ENCODE measurements at regions not wholly inside any gene's neighbourhood (a gene's known extent, or its start where the extent isn't known, plus 50 kb on each side); places are given as distances from the start of the nearest gene placed in this dataset.

DNA sequence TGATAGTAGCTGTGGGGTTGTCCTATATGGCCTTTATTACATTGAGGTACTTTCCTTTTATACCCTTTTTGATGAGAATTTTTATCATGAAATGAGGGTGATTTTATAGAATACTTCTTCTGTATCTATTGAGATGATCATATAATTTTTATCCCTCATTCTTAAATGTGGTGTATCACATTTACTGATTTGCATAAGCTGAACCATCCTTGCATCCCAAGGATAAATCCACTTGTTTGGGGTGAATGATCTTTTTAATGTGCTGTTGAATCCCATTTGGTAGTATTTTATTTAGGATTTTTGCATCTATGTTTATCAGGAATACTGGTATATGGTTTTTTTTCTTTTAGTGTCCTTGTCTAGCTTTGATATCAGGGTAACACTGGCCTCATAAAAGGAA lies 84.5 kb upstream of the IL6 start:
- H3K4me3 ChIP-seq: no peak overlapping the region
- H3K27me3 ChIP-seq: no peaks in the 10 kb centered on the region
- DNase-seq (ENCODE audit: low read depth in 1 of 2, low spot score in 1 of 2): no peak
- H3K9me3 ChIP-seq (ENCODE audit: low read depth): no peaks in the 10 kb centered on the region
- no peaks in the 10 kb centered on the region for H3K4me1 ChIP-seq (ENCODE audit: low read depth)
- H3K36me3 ChIP-seq: no peaks in the 10 kb centered on the region
- no peak overlapping the region for H3K27ac ChIP-seq
- TF ChIP-seq, protein P1, sequence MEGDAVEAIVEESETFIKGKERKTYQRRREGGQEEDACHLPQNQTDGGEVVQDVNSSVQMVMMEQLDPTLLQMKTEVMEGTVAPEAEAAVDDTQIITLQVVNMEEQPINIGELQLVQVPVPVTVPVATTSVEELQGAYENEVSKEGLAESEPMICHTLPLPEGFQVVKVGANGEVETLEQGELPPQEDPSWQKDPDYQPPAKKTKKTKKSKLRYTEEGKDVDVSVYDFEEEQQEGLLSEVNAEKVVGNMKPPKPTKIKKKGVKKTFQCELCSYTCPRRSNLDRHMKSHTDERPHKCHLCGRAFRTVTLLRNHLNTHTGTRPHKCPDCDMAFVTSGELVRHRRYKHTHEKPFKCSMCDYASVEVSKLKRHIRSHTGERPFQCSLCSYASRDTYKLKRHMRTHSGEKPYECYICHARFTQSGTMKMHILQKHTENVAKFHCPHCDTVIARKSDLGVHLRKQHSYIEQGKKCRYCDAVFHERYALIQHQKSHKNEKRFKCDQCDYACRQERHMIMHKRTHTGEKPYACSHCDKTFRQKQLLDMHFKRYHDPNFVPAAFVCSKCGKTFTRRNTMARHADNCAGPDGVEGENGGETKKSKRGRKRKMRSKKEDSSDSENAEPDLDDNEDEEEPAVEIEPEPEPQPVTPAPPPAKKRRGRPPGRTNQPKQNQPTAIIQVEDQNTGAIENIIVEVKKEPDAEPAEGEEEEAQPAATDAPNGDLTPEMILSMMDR (IDR thresholded peaks at IDR 0.05; ENCODE audit: low read depth, low read length): no peak

DNA sequence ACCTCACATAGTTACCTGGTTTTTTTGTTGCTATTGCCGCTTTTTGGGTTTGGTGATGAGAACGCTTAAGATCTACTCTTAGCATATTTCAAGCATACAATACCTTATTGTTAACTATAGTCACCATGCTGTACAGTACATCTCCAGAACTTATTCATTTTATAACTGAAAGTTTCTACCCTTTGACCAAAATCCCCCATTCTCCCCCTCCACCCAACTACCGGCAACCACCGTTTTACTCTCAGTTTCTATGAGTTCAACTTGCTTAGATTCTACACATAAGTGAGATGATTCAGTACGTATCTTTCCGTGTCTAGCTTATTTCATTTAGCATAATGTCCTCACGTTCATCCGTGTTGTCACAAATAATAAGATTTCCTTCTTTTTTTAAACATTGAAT lies 86.7 kb upstream of the IL6 start:
- Histone ChIP-seq H3K27ac (no peak overlapping the region), H3K4me1 (ENCODE audit: low read depth) (no peaks in the 10 kb centered on the region), H3K4me3 (no peak overlapping the region), H3K9me3 (ENCODE audit: low read depth) (no peaks in the 10 kb centered on the region), H3K36me3 (no peaks in the 10 kb centered on the region), H3K27me3 (no peaks in the 10 kb centered on the region)
- TF ChIP-seq, protein P1 (IDR thresholded peaks at IDR 0.05; ENCODE audit: low read depth, low read length): no peak
- no peak for DNase-seq (ENCODE audit: low read depth in 1 of 2, low spot score in 1 of 2)

DNA sequence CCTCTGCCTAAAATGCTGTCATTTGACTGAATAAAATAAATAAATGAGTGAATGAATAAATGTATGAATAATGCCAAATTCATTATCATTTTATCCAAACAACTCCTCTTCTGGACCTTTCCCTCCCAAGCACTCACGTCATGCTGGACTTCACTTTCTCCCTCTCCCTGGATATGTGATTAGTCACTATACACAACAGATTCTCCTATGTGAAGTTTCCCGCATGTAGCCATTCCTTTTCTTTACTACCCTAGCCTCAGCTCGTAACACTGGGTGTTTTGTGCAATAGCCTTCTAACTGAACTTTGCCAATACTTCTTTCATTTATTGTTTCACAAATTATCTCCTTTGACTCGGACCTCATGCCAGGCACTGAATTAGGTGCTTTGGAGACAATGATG lies 87.6 kb upstream of the IL6 start:
- no peaks in the 10 kb centered on the region for H3K27me3 ChIP-seq
- no peak overlapping the region for H3K27ac ChIP-seq
- TF ChIP-seq, protein P1 (IDR thresholded peaks at IDR 0.05; ENCODE audit: low read depth, low read length): no peak
- H3K4me3 ChIP-seq: no peak overlapping the region
- H3K36me3 ChIP-seq: no peaks in the 10 kb centered on the region
- peak in 1 of 2 donors; percentile 65 for DNase-seq (ENCODE audit: low read depth in 1 of 2, low spot score in 1 of 2)
- H3K9me3 ChIP-seq (ENCODE audit: low read depth): no peaks in the 10 kb centered on the region
- no peaks in the 10 kb centered on the region for H3K4me1 ChIP-seq (ENCODE audit: low read depth)

DNA sequence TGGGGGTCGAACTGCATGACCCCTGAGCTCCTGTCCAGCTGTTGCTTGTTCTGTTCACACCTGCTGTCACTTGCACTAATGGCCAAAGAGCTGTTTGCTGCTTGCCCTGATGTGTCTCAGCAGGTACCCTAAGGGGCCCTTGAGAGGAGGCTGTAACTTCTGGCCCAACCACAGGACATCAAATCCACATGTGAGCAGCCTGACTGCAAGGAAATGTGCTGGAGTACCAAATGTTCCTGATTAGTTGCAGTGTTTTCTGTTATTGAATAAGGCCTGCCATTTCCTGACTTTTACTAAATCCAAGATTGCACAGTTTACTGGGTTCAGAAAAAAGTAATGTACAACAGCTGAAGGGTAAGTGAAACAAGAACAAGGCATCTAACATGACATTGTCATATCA lies 91.7 kb upstream of the IL6 start:
- Histone ChIP-seq H3K4me3 (no peak overlapping the region), H3K27me3 (no peaks in the 10 kb centered on the region), H3K27ac (no peak overlapping the region), H3K4me1 (ENCODE audit: low read depth) (no peaks in the 10 kb centered on the region), H3K9me3 (ENCODE audit: low read depth) (no peaks in the 10 kb centered on the region), H3K36me3 (no peaks in the 10 kb centered on the region)
- DNase-seq (ENCODE audit: low read depth in 1 of 2, low spot score in 1 of 2): no peak
- TF ChIP-seq, protein P1 (IDR thresholded peaks at IDR 0.05; ENCODE audit: low read depth, low read length): no peak

DNA sequence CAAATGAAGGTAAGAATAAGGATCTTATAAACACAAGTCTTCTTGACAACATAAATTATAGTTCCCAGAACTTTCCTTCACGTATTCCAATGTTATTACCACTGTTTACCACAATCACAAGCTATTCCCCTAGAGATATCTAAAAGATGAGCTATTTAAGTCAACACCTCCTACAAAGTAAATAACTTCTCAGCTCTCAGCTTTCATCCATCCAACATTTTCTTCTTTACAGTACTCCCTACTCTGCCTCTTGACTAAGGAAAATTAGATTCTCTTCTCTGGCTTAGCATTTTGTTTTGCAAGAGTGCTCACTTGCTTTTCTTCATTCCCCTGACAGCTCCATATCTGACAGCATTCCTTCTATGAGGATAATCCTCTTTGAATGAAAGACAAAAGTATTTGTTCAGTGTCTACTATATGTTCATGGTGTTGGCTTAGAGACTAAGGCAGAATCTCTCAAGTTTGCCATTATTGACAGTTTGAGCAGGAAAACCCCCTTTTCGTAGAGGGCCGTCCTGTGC lies 93.0 kb upstream of the IL6 start:
- Histone ChIP-seq H3K27ac (no peak overlapping the region), H3K9me3 (ENCODE audit: low read depth) (no peaks in the 10 kb centered on the region), H3K4me1 (ENCODE audit: low read depth) (no peaks in the 10 kb centered on the region), H3K36me3 (no peaks in the 10 kb centered on the region), H3K27me3 (no peaks in the 10 kb centered on the region), H3K4me3 (no peak overlapping the region)
- DNase-seq (ENCODE audit: low read depth in 1 of 2, low spot score in 1 of 2): peak in 1 of 2 donors; percentile 25
- TF ChIP-seq, protein P1 (IDR thresholded peaks at IDR 0.05; ENCODE audit: low read depth, low read length): no peak
